Adrenal gland (tissue), 5 donors: ENCODE measurements at regions not wholly inside any gene's neighbourhood (a gene's known extent, or its start where the extent isn't known, plus 50 kb on each side); places are given as distances from the start of the nearest gene placed in this dataset.

Experiments
- POLR2A ChIP-seq, 2 donors: fragments of 450-650 bp; IDR thresholded peaks; one replicate each; pipeline ENCODE4 v1.6.1; 2017; ENCODE audit warnings: antibody characterized with exemption in 2 of 2, mild to moderate bottlenecking in 2 of 2, moderate library complexity in 1 of 2
- TF ChIP-seq, protein P1 (sequence below), 6 experiments: fragments of 450-650 bp in 4 of 6; fragments of 200-600 bp in 2 of 6; sonication (generic) in 1 of 6; IDR thresholded peaks; 1 replicate in 5 of 6; 2 replicates in 1 of 6; pipeline versions ENCODE4 v1.5.1 to v1.8.0; 2016 to 2021; ENCODE audit warnings: antibody characterized with exemption in 6 of 6, mild to moderate bottlenecking in 2 of 6, moderate library complexity in 1 of 6
- donor health status: DM: no; HTN: no; CAD: no.

DNA sequence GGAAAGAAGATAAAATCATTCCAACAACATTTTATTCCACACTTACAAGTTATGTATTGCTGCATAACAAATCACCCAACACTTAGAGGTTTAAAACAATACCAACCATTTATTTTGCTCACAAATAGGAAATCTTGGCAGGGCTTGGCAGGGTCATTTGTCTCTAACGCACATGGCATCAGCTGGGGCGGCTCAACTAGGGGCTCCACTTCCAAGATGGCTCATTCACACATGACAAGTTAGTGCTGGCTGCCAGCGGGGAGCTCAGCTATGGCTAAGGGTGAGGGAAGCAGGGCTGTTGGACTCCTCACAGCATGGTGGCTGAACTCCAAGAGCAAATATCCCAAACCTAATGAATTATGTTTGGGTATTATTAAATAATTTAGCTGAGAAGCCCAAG, 377.0 kb downstream of the ZNF674 start:
- TF ChIP-seq, protein P1, sequence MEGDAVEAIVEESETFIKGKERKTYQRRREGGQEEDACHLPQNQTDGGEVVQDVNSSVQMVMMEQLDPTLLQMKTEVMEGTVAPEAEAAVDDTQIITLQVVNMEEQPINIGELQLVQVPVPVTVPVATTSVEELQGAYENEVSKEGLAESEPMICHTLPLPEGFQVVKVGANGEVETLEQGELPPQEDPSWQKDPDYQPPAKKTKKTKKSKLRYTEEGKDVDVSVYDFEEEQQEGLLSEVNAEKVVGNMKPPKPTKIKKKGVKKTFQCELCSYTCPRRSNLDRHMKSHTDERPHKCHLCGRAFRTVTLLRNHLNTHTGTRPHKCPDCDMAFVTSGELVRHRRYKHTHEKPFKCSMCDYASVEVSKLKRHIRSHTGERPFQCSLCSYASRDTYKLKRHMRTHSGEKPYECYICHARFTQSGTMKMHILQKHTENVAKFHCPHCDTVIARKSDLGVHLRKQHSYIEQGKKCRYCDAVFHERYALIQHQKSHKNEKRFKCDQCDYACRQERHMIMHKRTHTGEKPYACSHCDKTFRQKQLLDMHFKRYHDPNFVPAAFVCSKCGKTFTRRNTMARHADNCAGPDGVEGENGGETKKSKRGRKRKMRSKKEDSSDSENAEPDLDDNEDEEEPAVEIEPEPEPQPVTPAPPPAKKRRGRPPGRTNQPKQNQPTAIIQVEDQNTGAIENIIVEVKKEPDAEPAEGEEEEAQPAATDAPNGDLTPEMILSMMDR (IDR thresholded peaks at IDR 0.05), result no peak
- TF ChIP-seq POLR2A (IDR thresholded peaks at IDR 0.05), result no peak
